PC-9 (cell line): ENCODE measurements at regions not wholly inside any gene's neighbourhood (a gene's known extent, or its start where the extent isn't known, plus 50 kb on each side); places are given as distances from the start of the nearest gene placed in this dataset.

Source experiments
- BruUV-seq: library from RNA; stranded (reverse); fragments of 400-500 nt; replicated peaks from 2 replicates; lab custom pipeline; 2021; lab: Mats Ljungman, UMichigan
- CTCF ChIA-PET: fragments of 300-600 bp; sonication (Branson Sonifier 250); formaldehyde crosslinking; loops from one replicate; lab custom pipeline; 2022; ENCODE audit warnings: antibody characterized with exemption; lab: Charles Lee
- POLR2A ChIA-PET: fragments of 300-600 bp; sonication (Branson Sonifier 250); formaldehyde crosslinking; loops from one replicate; lab custom pipeline; 2022; ENCODE audit warnings: antibody characterized with exemption; ENCODE audit not compliant: unreplicated experiment; lab: Charles Lee
- DNase-seq, 2 experiments: peaks; one replicate each; pipeline versions ENCODE4 v3.0.0 to v3.0.0-alpha.2; 2015 to 2022; ENCODE audit warnings: mixed read lengths in 1 of 2
- H2AFZ ChIP-seq: fragments of 200-600 bp; sonication (generic); 2 replicates; pipeline ENCODE4 v1.8.1; 2017; ENCODE audit warnings: antibody characterized with exemption
- H3F3A ChIP-seq: fragments of 200-600 bp; sonication (generic); 2 replicates; pipeline ENCODE4 v1.8.1; 2017; ENCODE audit warnings: antibody characterized with exemption, mild to moderate bottlenecking, low read depth; ENCODE audit not compliant: insufficient read depth
- H3K27ac ChIP-seq: fragments of 200-600 bp; sonication (generic); 2 replicates; pipeline ENCODE4 v1.6.1; 2016; ENCODE audit warnings: mixed run types
- H3K27me3 ChIP-seq: fragments of 200-600 bp; sonication (generic); 2 replicates; pipeline ENCODE4 v1.6.1; 2016; ENCODE audit warnings: low read depth, mixed run types; ENCODE audit not compliant: insufficient read depth
- H3K36me3 ChIP-seq: fragments of 200-600 bp; sonication (generic); 2 replicates; pipeline ENCODE4 v1.6.1; 2016; ENCODE audit warnings: low read depth, mixed run types
- H3K4me1 ChIP-seq: fragments of 200-600 bp; sonication (generic); replicated peaks from 2 replicates; pipeline ENCODE4 v1.6.1; 2016; ENCODE audit warnings: mixed run types; ENCODE audit not compliant: insufficient read depth
- H3K4me2 ChIP-seq: fragments of 200-600 bp; sonication (generic); 2 replicates; pipeline ENCODE4 v1.6.1; 2017; ENCODE audit warnings: mixed run types
- H3K4me3 ChIP-seq: fragments of 200-600 bp; sonication (generic); 2 replicates; pipeline ENCODE4 v1.6.1; 2016; ENCODE audit warnings: mixed run types
- H3K79me2 ChIP-seq: fragments of 200-600 bp; sonication (generic); 2 replicates; pipeline ENCODE4 v1.6.1; 2017; ENCODE audit warnings: low read depth, mixed run types
- H3K9me2 ChIP-seq: fragments of 200-600 bp; sonication (generic); 2 replicates; pipeline ENCODE4 v1.8.1; 2017; ENCODE audit warnings: mild to moderate bottlenecking; ENCODE audit not compliant: insufficient read depth
- H3K9me3 ChIP-seq: fragments of 200-600 bp; sonication (generic); 2 replicates; pipeline ENCODE4 v1.8.1; 2016; ENCODE audit warnings: low read depth; ENCODE audit not compliant: insufficient read depth
- H4K20me1 ChIP-seq: fragments of 200-600 bp; sonication (generic); 2 replicates; pipeline ENCODE4 v1.8.1; 2017; ENCODE audit not compliant: insufficient read depth
- EZH2 ChIP-seq: fragments of 200-600 bp; sonication (generic); IDR thresholded peaks from 2 replicates; pipeline ENCODE4 v1.8.0; 2017; ENCODE audit warnings: antibody characterized with exemption, low read depth
- intact Hi-C: fragments of 100-400 bp; cut with micrococcal nuclease; formaldehyde crosslinking; loops from one replicate; pipeline ENCODE4 v1.10.0; 2022; ENCODE audit not compliant: unreplicated experiment
- TF ChIP-seq, protein P1 (sequence below): fragments of 200-600 bp; sonication (generic); conservative IDR thresholded peaks from 2 replicates; pipeline ENCODE4 v1.6.1; 2017; ENCODE audit warnings: mixed run types, antibody characterized with exemption, mild to moderate bottlenecking, moderate library complexity

DNA sequence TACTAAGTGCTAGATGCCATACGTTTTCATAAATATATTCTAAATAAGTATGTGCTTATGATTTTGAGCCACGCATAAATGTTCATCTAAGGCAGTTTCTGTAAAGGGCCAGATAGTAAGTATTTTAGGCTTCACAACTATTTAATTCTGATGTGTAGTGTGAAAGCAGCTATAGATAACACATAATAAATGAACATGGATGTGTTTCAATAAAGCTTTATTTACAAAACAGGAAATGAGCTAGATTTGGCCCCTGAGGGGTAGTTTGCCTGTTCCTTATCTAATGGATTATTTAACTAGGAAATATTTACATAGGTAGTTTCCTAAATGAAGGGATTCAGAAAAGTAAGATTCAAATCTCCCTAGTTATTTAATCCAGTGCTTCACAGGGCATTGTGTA, 557.6 kb upstream of the PKN2 start:
- Histone ChIP-seq H3K27me3 (no peaks in the 10 kb centered on the region), H3K4me1 (no peaks in the 10 kb centered on the region), H3K79me2 (no peaks in the 10 kb centered on the region), H3K9me3 (no peaks in the 10 kb centered on the region), H3K9me2 (no peaks in the 10 kb centered on the region), H3K27ac (no peak overlapping the region), H2AFZ (no peak overlapping the region), H3K4me2 (no peak overlapping the region), H4K20me1 (no peaks in the 10 kb centered on the region), H3F3A (no peaks in the 10 kb centered on the region), H3K4me3 (no peak overlapping the region), H3K36me3 (no peaks in the 10 kb centered on the region)
- BruUV-seq, result no TSS peak
- DNase-seq, result no peak
- ChIA-PET POLR2A (no interaction called here), CTCF (no interaction called here)
- intact Hi-C loops, result no loop called here
- TF ChIP-seq, protein P1, sequence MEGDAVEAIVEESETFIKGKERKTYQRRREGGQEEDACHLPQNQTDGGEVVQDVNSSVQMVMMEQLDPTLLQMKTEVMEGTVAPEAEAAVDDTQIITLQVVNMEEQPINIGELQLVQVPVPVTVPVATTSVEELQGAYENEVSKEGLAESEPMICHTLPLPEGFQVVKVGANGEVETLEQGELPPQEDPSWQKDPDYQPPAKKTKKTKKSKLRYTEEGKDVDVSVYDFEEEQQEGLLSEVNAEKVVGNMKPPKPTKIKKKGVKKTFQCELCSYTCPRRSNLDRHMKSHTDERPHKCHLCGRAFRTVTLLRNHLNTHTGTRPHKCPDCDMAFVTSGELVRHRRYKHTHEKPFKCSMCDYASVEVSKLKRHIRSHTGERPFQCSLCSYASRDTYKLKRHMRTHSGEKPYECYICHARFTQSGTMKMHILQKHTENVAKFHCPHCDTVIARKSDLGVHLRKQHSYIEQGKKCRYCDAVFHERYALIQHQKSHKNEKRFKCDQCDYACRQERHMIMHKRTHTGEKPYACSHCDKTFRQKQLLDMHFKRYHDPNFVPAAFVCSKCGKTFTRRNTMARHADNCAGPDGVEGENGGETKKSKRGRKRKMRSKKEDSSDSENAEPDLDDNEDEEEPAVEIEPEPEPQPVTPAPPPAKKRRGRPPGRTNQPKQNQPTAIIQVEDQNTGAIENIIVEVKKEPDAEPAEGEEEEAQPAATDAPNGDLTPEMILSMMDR, result no peak
- no peak for TF ChIP-seq EZH2

DNA sequence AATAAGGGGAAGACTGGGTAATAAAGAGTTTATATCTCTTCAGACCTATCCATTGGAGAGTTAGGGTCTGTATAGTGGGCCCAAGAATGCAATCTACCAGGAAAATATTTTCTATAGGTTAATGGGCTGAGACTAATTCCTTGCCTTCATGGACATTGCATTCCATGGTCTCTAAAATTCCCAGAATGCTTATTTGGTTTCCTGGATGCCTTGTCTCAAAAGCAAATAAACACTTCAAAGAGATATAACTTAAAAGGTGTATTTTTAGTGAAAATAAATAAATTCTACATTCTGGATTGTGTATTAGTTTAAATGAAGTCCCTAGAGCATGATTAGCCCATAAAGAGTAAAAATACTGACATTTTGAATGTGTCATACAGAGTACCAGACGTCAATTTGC, 550.1 kb upstream of the PKN2 start:
- no peak for DNase-seq
- TF ChIP-seq EZH2, result no peak
- TF ChIP-seq, protein P1, result no peak
- POLR2A ChIA-PET, result no interaction called here
- H4K20me1 ChIP-seq, result no peaks in the 10 kb centered on the region
- H3K27ac ChIP-seq, result no peak overlapping the region
- H3K79me2 ChIP-seq, result no peaks in the 10 kb centered on the region
- CTCF ChIA-PET, result no interaction called here
- no peak overlapping the region for H3K4me2 ChIP-seq
- no peaks in the 10 kb centered on the region for H3K27me3 ChIP-seq
- H2AFZ ChIP-seq, result 0 out of 2 replicates have a peak overlapping the region, but pooled peaks have one; percentile 30
- no peaks in the 10 kb centered on the region for H3K4me1 ChIP-seq
- intact Hi-C loops, result no loop called here
- H3K36me3 ChIP-seq, result no peaks in the 10 kb centered on the region
- H3F3A ChIP-seq, result no peaks in the 10 kb centered on the region
- no peaks in the 10 kb centered on the region for H3K9me2 ChIP-seq
- no peak overlapping the region for H3K4me3 ChIP-seq
- no peaks in the 10 kb centered on the region for H3K9me3 ChIP-seq
- BruUV-seq, result no TSS peak

DNA sequence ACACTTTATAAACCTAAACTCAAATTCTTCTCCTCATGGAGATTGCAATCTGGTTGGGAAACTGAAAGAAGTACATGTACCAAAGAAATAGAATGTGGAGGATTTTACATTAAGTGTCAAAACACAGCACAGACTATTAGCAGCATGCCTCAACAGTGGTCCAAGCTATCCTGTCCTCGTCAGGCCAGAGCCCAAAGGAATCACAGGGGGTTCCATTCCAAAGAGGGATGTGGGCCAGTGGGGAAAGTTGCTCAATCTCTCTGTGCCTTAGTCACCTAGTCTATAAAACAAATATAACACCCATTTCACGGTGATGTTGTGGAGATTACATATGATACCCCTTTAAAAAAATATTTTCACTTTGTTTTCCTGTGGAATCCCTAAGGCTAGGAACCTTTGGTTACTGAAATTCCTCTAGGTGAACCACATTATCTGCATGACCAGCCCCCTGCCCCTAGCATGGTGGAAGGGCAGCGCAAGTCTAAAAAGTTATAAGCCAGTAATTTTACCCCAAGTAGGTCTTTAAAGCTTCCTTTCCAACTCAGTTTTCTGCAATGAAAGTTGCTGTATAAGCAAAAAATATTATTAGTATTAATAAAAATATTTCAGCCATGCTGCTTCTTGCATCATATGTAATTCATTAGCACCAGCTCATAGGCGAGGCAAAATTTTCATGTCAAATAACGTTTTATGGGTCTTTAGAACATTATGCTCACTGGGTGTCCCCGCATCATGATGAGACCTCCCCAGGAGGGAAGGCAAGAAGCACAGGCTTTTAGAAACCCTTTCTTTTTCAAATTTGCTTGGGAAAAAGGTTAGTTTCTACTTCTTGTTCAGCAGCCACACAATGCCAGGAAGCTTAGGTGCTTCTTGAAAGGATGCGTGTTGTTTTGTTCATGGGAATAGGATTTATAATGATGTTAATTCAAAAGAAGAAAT, 548.8 kb upstream of the PKN2 start:
- no peak for DNase-seq
- intact Hi-C loops, result no loop called here
- Histone ChIP-seq H3K4me3 (no peak overlapping the region), H3K79me2 (no peaks in the 10 kb centered on the region), H3F3A (no peaks in the 10 kb centered on the region), H4K20me1 (no peaks in the 10 kb centered on the region), H2AFZ (no peak overlapping the region), H3K27me3 (no peaks in the 10 kb centered on the region), H3K9me3 (no peaks in the 10 kb centered on the region), H3K36me3 (no peaks in the 10 kb centered on the region), H3K9me2 (no peaks in the 10 kb centered on the region), H3K27ac (no peak overlapping the region), H3K4me2 (no peak overlapping the region), H3K4me1 (no peaks in the 10 kb centered on the region)
- no peak for TF ChIP-seq EZH2
- TF ChIP-seq, protein P1, result no peak
- no TSS peak for BruUV-seq
- ChIA-PET POLR2A (interaction anchor here (0.7 kb wide), 1 partner anchor 143 kb away, joined by 4 read pairs; no protein-coding TSS in a partner anchor), CTCF (no interaction called here)
